WERI-Rb-1 (cell line): ENCODE measurements at regions not wholly inside any gene's neighbourhood (a gene's known extent, or its start where the extent isn't known, plus 50 kb on each side); places are given as distances from the start of the nearest gene placed in this dataset.

ENCODE experiments used
- DNase-seq: peaks from one replicate; pipeline ENCODE4 v3.0.0-alpha.2; 2020
- H3K27ac ChIP-seq: fragments of 250-450 bp; sonication (Bioruptor Pico); 2 replicates; pipeline ENCODE4 v1.5.1; 2020; ENCODE audit warnings: mild to moderate bottlenecking, moderate library complexity
- H3K27me3 ChIP-seq: fragments of 250-450 bp; sonication (Bioruptor Pico); 2 replicates; pipeline ENCODE4 v1.5.1; 2021; ENCODE audit warnings: mild to moderate bottlenecking, low read depth, moderate library complexity; ENCODE audit not compliant: insufficient read depth, severe bottlenecking
- H3K36me3 ChIP-seq: fragments of 250-450 bp; sonication (Bioruptor Pico); 2 replicates; pipeline ENCODE4 v1.5.1; 2020; ENCODE audit warnings: mild to moderate bottlenecking, moderate library complexity
- H3K4me3 ChIP-seq: 2 replicates; pipeline ENCODE4 v1.5.1; 2011; ENCODE audit warnings: low read depth, mild to moderate bottlenecking, control low read depth, low read length
- H3K9me3 ChIP-seq: fragments of 250-450 bp; sonication (Bioruptor Pico); 2 replicates; pipeline ENCODE4 v1.5.1; 2021; ENCODE audit warnings: mild to moderate bottlenecking, moderate library complexity; ENCODE audit not compliant: severe bottlenecking
- TF ChIP-seq, protein P1 (sequence below): IDR thresholded peaks from 2 replicates; pipeline ENCODE4 v1.5.1; 2011; ENCODE audit warnings: low read depth, mild to moderate bottlenecking, control low read depth, inconsistent platforms, low read length

DNA sequence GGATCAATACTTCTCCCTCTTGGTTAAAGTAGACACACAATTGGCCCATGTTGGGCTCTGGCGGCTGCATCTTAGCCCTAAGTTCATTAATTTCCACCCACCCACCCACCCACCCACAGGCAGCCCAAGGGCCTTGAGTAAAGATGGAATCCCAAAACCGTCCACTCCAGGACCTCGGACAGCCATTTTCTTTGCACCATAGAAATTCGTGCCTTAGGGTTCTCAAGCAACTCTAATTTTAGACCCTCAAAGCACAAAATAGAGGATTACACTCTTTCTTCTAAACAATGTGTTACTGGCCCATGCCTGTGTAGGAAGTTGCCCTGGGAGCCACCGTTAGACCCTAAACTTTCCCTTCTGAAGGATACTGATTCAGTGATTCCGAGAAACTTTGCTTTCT, 568.5 kb downstream of the IRX1 start:
- no peak overlapping the region for H3K27ac ChIP-seq
- TF ChIP-seq, protein P1, sequence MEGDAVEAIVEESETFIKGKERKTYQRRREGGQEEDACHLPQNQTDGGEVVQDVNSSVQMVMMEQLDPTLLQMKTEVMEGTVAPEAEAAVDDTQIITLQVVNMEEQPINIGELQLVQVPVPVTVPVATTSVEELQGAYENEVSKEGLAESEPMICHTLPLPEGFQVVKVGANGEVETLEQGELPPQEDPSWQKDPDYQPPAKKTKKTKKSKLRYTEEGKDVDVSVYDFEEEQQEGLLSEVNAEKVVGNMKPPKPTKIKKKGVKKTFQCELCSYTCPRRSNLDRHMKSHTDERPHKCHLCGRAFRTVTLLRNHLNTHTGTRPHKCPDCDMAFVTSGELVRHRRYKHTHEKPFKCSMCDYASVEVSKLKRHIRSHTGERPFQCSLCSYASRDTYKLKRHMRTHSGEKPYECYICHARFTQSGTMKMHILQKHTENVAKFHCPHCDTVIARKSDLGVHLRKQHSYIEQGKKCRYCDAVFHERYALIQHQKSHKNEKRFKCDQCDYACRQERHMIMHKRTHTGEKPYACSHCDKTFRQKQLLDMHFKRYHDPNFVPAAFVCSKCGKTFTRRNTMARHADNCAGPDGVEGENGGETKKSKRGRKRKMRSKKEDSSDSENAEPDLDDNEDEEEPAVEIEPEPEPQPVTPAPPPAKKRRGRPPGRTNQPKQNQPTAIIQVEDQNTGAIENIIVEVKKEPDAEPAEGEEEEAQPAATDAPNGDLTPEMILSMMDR, result no peak
- H3K9me3 ChIP-seq, result no peaks in the 10 kb centered on the region
- no peaks in the 10 kb centered on the region for H3K27me3 ChIP-seq
- H3K4me3 ChIP-seq, result no peak overlapping the region
- no peak for DNase-seq
- H3K36me3 ChIP-seq, result no peaks in the 10 kb centered on the region

DNA sequence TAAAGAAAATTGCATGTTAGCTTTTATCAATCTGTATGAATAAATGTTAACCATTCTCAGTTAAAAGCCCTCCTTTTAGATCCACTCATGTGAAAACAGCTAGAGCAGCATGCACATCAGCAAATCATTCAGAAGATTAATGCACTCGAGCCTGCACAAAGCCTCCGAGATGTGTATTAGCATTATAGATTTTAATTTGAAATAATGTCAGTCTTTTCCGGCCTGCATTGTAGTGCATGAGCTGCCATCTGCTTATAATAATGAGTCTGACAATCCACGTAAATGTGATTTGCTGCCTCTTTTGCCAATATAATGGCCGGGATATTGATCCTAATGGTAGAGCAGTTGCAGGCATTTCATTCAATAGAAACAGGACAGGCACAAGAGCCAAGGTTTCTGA, 585.1 kb downstream of the IRX1 start:
- TF ChIP-seq, protein P1, result no peak
- no peak for DNase-seq
- Histone ChIP-seq H3K9me3 (peaks cover 18% of the 10 kb centered on the region), H3K27me3 (no peaks in the 10 kb centered on the region), H3K36me3 (no peaks in the 10 kb centered on the region), H3K27ac (no peak overlapping the region), H3K4me3 (no peak overlapping the region)

DNA sequence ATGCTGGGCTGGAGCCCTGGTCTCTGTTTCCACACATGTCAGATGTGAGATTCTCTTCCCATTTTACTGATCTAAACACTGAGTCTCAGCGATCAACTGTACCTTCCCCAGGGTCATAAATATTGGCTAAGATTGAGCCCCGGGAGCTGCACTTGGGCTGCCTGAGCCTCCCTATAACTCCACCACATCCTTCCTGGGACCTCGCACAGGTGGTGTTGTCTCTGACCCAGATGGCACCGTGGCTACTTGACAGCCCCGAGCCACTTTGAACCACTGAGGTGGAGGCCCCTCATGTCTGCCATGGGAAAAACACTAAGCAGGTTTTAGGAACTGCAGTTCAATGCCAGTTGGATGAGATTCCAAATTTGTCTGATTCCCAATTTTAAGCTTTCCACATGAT, 586.5 kb downstream of the IRX1 start:
- DNase-seq, result no peak
- H3K4me3 ChIP-seq, result no peak overlapping the region

DNA sequence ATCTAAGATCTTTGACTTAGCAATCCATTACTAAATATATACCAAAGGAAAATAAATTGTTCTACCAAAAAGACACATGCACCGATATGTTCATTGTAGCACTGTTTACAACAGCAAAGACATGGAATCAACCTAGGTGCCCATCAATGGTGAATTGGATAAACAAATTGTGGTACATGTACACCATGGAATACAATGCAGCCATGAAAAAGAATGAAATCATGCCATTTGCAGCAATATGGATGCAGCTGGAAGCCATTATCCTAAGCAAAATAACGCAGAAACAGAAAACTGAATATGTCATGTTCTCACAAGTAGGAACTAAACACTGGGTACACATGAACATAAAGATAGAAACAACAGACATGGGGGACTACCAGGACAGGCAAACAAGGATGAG, 589.5 kb downstream of the IRX1 start:
- TF ChIP-seq, protein P1, result no peak
- H3K27ac ChIP-seq, result no peak overlapping the region
- H3K27me3 ChIP-seq, result no peaks in the 10 kb centered on the region
- H3K9me3 ChIP-seq, result peaks cover 14% of the 10 kb centered on the region
- no peak for DNase-seq
- no peaks in the 10 kb centered on the region for H3K36me3 ChIP-seq
- H3K4me3 ChIP-seq, result no peak overlapping the region

More for the DNA sequence above, 586.5 kb downstream of the IRX1 start:
- H3K36me3 ChIP-seq, result no peaks in the 10 kb centered on the region
- TF ChIP-seq, protein P1, result no peak
- peaks cover 18% of the 10 kb centered on the region for H3K9me3 ChIP-seq
- no peak overlapping the region for H3K27ac ChIP-seq
- no peaks in the 10 kb centered on the region for H3K27me3 ChIP-seq

DNA sequence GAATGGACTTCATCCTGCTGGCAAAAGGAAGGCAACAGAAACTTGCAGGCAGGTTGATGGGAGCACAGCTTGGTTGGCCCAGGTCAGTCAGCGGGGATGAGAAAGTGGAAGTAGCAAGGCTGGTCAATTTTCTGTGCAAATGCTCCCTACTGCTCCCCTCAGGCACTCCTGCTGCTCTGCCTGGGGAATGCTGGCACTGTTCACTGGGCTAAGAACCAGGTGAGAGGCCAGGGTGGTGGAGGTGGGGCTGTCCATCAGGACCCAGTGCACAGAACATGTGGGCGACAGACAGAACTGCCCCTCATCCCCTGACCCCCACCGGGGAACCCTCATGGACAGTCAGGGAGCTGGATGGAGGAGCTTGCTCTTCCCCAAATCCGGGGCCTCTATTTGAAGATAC, 593.1 kb downstream of the IRX1 start:
- H3K9me3 ChIP-seq, result peaks cover 11% of the 10 kb centered on the region
- H3K36me3 ChIP-seq, result no peaks in the 10 kb centered on the region
- TF ChIP-seq, protein P1, result 0 out of 2 replicates have a peak, but pooled peaks have one; percentile 22

DNA sequence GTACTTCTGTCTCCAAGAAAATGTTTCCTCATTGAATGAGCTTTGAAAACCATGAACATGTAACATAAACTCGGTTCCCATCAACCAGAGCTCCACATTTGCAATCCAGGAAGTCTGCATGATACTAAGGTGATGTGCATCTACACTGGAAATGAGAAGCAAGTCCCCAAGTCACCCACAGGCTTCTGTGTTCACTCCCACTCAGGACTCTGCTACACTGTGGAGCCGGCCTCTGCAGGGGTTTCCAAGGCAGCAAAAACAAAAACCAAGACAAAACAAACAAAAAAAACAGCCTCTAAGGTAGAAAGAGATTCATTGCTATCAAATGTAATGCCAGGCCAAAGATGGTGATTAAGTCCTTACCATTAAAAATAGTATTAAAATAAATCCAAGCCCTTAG, 593.7 kb downstream of the IRX1 start:
- Histone ChIP-seq H3K36me3 (no peaks in the 10 kb centered on the region), H3K27ac (no peak overlapping the region), H3K9me3 (peaks cover 4% of the 10 kb centered on the region), H3K4me3 (no peak overlapping the region), H3K27me3 (no peaks in the 10 kb centered on the region)
- DNase-seq, result no peak
- TF ChIP-seq, protein P1, result no peak

More for the DNA sequence above, 593.1 kb downstream of the IRX1 start:
- H3K4me3 ChIP-seq, result no peak overlapping the region
- no peak overlapping the region for H3K27ac ChIP-seq
- no peaks in the 10 kb centered on the region for H3K27me3 ChIP-seq
- DNase-seq, result no peak
